GM19025 (cell line): ENCODE measurements at regions not wholly inside any gene's neighbourhood (a gene's known extent, or its start where the extent isn't known, plus 50 kb on each side); places are given as distances from the start of the nearest gene placed in this dataset.
A peak's percentile ranks its signal among the peaks of the same experiment; 100 is the strongest.

Experiments used
- ATAC-seq: cut with Tn5 transposase; IDR thresholded peaks from one replicate; pipeline ENCODE4 v1.9.1; 2021; ENCODE audit warnings: mild to moderate bottlenecking, low read depth, moderate library complexity; ENCODE audit not compliant: unreplicated experiment

- ATAC-seq = no peak
These were observed 132.0 kb upstream of the TP63 start for GRCh38 chr3:189498995-189499704.

GRCh38 chr3:189500299-189500698 lies 130.9 kb upstream of the TP63 start:
- no peak for ATAC-seq

- ATAC-seq = no peak
These were observed 130.2 kb upstream of the TP63 start for GRCh38 chr3:189500798-189501495.

DNA sequence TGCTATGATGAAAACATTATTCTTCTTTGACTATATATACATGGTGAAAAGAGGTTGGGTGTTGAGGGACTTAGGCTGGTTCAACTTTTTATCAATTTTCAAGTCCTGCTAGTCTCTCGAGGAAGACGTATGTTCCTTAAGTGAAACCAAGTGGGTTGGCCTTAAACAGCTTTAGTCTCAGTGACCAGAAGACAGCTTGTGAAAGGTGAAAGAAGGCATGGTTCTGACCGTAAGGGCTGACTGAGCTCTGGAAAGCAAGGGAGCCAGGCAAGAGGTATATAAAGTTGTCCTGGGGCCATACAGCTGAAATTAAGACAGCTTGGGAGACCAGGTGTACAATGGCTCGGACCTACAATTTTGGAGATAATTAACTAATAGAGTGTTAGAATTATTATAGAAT lies 128.9 kb upstream of the TP63 start:
- ATAC-seq = no peak

- ATAC-seq = no peak
These were observed 128.4 kb upstream of the TP63 start for GRCh38 chr3:189502676-189503257.

DNA sequence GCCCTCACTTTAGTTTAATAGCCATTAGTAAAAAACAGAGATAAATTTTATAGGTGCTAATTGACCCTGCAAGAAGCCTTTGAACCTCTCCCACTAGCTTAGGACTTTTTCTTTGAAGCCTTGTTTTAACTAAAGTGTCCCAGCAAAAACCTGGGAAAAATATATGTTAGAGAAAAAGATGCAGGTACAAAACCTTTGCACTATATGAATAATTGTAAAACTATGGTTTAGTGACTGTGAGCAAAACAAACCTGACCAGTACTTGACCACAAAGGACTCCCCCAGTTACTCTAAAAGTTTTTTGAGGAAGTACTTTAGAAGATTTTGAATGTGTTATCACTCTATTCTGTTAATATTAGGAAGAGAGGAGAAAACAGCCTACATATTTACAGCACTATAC lies 123.3 kb upstream of the TP63 start:
- ATAC-seq = peak; percentile 60

DNA sequence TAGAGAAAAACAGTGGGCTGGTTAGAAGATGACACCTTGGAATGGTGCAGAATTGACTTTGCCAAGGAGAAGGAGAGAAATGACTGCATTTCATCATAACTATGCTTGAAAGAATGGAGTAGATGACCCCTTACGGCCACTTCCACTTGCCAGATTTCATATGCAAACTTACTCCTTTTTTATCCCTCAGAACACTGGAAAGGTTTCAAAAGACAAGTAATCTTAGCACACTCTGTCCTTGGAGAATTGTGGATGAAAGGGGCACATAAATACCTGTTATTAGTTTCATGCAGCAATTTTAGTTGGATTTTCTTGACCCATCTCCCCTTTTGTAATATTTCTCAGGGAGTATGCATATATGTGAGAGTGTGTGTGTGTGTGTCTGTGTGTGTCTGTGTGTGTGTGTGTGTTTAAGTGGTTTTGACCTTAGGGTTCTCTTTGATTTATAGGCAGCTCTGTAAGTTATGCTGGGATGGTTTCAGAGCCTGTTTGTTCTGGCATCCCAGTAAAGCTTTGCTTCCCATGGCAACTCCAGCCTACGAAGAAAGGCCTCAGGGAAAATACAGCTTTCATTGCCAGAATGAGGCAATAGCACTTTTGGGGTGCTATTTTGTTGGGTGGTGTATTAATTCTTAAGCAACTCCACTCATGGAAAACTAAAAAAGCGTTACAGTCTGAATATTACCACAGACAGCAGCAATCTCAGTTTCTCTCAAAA lies 122.2 kb upstream of the TP63 start:
- ATAC-seq = no peak

DNA sequence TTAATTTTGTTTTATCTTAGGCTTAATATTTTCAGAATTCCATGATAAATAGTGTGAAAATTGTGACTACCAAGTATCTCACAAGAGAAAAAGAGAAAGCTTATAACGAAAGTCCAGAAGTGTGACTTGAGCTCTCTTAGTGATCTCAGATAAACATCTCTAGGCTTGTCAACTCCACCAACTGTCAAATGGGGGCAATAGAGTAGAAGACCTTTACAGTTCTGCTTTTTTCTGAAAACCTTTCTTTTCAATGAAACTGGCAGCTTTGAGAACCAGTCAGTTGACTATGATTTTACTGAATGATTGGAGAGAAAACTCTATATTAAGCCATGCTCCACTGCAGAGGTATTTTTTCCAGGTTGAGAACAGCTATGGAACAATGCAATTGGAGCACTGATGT lies 119.2 kb upstream of the TP63 start:
- ATAC-seq = peak; percentile 61

GRCh38 chr3:189512821-189513220 lies 118.4 kb upstream of the TP63 start:
- ATAC-seq = no peak

DNA sequence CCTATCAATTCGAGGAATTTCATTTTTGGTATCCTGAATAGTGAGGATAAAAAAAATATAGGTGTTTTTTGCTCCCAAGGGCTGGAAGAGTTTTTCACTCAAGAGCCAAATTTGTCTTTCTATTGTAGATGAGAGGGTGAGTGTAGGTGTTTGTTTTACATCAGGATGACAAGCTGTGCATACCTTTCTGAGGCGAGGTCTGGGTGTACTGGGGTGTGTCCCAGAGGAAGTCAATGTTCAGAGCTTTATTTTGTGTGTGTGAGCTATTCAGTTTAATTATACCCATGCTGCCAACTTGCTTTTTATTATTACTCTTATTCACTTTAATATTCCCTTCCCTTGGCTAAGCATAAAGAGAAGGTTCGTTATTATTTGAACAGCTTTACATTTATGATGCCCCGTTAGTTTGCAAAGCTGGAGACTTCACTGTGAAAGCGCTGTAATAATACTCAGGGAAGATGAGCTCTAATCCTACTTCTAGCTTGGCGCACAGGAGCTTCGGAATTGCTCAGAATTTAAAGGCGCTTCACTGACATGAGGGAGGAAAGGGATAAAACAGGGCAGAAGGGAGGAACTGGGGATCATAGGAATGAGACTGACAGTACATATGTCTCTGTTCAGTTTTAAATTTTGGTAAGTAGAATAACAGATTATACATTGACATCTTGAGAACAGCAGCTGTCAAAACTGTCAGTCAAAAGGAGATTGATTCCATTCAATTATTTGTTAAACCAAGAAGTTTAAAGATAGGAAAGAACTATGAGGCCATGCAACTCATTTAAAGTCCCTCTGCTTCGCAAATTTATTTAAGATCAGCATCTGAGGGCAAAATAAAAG lies 117.7 kb upstream of the TP63 start:
- no peak for ATAC-seq

GRCh38 chr3:189516039-189516438 lies 115.2 kb upstream of the TP63 start:
- ATAC-seq = no peak

DNA sequence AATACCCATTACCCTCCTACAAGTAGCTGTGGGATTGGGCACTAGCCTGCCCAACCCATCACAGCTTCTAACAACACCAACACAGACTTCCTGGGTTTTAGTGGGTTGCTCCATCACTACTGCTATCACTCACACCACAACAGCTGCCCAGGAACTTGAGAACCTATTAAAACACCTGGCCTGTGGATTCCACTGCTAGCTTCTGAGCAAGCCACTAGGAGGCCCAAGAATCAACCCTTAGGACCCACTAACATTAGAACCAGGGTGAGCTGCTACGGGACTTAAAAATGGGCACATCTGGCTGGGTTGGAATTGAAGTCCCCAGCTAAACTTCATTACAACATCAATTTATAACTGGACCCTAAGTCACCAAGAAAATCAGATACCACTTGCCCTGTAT lies 113.2 kb upstream of the TP63 start:
- ATAC-seq = no peak

DNA sequence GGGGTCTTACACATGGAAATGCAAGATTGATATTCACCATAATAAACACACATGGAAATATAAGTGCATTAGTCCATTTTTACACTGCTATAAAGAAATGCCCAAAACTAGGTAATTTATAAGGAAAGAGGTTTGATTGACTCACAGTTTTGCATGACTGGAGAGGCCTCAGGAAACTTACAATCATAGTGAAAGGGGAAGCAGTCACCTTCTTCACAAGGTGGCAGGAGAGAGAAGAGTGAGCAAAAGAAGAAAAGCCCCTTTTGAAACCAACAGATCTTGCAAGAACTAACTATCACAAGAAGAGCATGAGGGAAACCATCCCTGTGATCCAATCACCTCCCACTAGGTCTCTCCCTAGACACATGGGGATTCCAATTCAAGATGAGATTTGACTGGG lies 111.7 kb upstream of the TP63 start:
- ATAC-seq = no peak

DNA sequence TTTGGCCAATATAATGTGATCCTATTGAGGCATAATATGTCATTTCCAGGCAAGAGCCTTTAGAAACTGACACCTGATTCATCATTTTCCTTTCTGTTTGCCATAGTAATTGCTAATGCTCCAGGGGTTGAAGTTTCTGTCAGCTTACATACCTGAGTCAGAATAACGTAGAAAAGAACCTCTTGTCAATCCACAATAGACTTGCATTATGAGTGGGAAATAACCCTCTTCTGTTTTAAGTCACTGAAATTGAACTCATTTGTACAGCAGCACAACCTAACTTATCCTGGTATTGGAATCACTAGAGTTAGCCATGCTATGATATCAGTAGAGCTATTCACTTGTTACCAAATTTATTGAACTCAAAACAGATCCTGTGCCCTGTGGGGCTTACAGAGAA lies 101.7 kb upstream of the TP63 start:
- no peak for ATAC-seq

DNA sequence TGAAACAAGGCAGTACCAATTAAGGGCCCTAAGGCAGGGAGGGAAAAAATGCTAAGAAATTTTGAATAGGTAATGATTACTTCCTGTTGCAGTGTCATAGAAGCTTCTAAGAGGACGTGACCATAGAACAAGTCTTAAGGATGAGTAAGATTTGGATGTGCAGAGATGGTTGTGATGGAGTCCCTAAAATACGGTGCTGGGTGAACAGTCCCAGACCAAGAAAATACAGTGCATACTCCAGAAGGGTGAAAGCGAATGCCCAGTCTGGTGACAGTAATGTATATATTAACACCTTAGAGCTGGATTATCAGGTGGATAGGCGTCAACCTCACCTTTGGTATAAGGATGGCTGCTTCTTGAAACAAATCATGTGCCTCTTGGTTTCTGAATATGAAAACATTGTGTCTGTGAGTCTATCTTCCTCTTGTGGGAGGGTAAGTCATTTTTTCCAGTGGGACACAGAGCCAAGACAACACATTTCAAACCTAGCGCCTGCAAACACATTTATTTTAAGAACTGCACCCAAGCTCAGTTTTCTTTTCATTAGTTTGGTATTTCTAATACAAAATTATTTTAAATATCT lies 101.2 kb upstream of the TP63 start:
- no peak for ATAC-seq

GRCh38 chr3:189530822-189531221 lies 100.4 kb upstream of the TP63 start:
- no peak for ATAC-seq

- ATAC-seq = no peak
These were observed 99.9 kb upstream of the TP63 start for GRCh38 chr3:189531271-189531670.

DNA sequence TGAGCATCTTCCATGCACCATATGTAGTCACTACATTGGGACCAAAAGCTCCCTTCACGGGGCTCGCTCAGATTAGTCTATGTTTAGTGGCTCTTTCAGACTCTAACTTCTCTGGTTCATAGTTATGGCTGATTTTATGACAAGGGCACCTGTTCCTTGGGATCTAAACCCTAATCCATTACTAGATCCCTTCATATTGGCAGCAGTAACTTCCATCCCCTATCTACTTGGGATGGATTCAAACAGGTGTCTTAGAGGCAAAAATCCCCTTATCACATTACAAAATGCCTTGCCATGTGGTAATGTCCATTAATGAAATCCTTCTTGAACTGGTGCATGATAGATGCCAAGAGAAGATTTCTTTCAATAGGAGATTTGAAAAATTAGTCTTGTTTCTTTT lies 96.7 kb upstream of the TP63 start:
- ATAC-seq = no peak

DNA sequence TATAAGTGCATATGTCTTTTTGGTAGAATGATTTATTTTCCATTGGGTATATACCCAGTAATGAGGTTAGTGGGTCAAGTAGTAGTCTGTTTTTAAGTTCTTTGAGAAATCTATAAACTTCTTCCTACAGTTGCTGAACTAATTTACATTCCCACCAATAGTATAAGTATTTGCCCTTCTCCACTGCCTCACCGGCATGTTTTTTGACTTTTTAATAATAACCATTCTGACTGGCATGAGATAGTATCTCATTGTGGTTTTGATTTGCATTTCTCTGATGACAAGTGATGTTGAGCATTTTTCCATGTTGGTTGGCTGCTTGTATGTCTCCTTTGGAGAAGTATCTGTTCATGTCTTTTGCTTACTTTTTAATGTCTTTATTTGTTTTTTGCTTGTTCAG lies 94.1 kb upstream of the TP63 start:
- no peak for ATAC-seq

- no peak for ATAC-seq
These were observed 83.7 kb upstream of the TP63 start for GRCh38 chr3:189547448-189547847.
